GM12872 (cell line): ENCODE measurements at regions not wholly inside any gene's neighbourhood (a gene's known extent, or its start where the extent isn't known, plus 50 kb on each side); places are given as distances from the start of the nearest gene placed in this dataset.

Experiments used
- CTCF ChIP-seq: IDR thresholded peaks from 3 replicates; pipeline ENCODE4 v1.5.1; 2011; ENCODE audit warnings: low read depth, mild to moderate bottlenecking, low read length, moderate library complexity; ENCODE audit not compliant: insufficient read depth

GRCh38 chr4:59180969-59181368 is 2019.2 kb upstream of the ADGRL3 start:
- TF ChIP-seq CTCF: no peak

GRCh38 chr4:59195839-59196238 is 2004.3 kb upstream of the ADGRL3 start:
- no peak for TF ChIP-seq CTCF

GRCh38 chr4:59200992-59201391 is 1999.1 kb upstream of the ADGRL3 start:
- TF ChIP-seq CTCF: no peak

GRCh38 chr4:59217910-59218631 is 1982.1 kb upstream of the ADGRL3 start:
- no peak for TF ChIP-seq CTCF

DNA sequence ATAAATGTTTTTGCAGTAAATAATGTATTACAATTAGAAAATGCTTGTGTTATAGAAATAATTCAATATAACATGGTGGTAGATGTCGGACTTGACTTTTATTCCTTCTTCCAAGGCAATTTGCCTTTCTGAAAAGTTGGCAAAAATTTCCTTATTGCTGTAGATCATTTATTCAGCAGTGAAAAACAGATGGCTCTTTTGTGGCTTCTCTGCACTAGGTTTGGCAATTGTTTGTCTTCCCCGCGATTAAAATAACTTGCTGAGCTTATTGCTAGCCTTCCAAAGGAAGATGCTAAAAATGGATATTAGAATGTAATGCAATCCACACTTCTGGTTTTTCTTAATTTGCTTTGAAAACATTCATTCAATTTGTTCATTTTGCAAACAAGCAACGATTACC is 1977.9 kb upstream of the ADGRL3 start:
- TF ChIP-seq CTCF: no peak

DNA sequence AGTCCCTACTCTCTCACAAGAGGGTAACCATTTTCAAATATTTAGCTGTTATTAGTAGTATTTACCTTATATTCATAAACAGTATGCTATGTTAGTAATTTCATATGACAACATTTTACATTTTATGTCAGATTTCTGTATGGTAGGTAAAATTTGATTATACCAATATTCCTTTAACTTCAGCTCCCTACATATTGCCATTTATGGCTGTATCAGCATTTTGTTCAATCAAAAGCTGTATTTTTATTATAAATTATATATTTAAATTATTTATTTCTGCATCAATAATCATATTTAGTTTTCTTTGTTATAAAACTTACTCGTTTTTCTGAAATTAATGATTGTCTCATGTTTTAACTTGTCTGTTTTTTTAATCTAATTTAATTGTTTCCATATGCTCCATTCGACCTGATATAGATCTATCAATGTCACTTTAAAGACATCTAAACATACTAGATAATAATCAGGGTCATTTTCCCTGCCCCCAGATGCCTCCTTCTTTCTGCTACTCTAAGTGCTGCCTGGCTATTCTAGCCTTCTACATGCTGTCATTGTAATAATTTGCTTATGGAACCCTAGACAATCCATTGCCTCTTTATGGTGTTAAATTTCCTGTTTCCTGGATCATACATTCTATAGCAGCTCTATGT is 1976.7 kb upstream of the ADGRL3 start:
- no peak for TF ChIP-seq CTCF

DNA sequence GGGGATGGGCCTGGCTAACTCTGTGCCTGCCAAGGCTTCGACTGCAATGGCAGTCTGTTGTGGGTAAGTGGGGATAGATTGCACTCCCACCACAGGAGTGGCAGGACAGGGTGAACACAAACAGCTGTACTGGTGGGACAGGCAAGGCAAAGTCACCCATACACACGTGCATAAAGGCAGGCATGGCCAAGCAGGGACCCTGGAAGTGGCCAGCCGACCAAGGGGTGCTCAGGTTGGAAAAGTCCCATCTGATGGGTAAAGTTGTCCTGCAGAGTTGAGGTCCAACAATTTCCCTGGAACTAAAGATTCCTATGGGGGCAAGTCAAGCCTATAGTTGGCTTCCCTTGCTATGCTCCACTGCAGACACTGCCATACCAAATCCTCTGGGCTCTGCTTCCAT is 1961.9 kb upstream of the ADGRL3 start:
- TF ChIP-seq CTCF: no peak
